GM23248 (cell line): ENCODE measurements at regions not wholly inside any gene's neighbourhood (a gene's known extent, or its start where the extent isn't known, plus 50 kb on each side); places are given as distances from the start of the nearest gene placed in this dataset.
A peak's percentile ranks its signal among the peaks of the same experiment; 100 is the strongest.

Source experiments
- DNase-seq: peaks from one replicate; pipeline ENCODE4 v3.0.0-alpha.2; 2015
- H2AFZ ChIP-seq: fragments of 200-600 bp; sonication (generic); 2 replicates; pipeline ENCODE4 v1.6.1; 2016; ENCODE audit warnings: antibody characterized with exemption
- H3F3A ChIP-seq: fragments of 200-600 bp; sonication (generic); 2 replicates; pipeline ENCODE4 v1.6.1; 2016; ENCODE audit warnings: mild to moderate bottlenecking, antibody characterized with exemption, mixed run types; ENCODE audit not compliant: insufficient read depth
- H3K27ac ChIP-seq: fragments of 200-600 bp; sonication (generic); 2 replicates; pipeline ENCODE4 v1.5.1; 2016; ENCODE audit warnings: mild to moderate bottlenecking
- H3K27me3 ChIP-seq: fragments of 200-600 bp; sonication (generic); replicated peaks from 2 replicates; pipeline ENCODE4 v1.6.1; 2016; ENCODE audit warnings: mild to moderate bottlenecking; ENCODE audit not compliant: insufficient read depth
- H3K36me3 ChIP-seq: fragments of 200-600 bp; sonication (generic); 2 replicates; pipeline ENCODE4 v1.6.1; 2016; ENCODE audit warnings: low read depth, mild to moderate bottlenecking
- H3K4me1 ChIP-seq: fragments of 200-600 bp; sonication (generic); 2 replicates; pipeline ENCODE4 v1.6.1; 2016; ENCODE audit warnings: mild to moderate bottlenecking; ENCODE audit not compliant: insufficient read depth
- H3K4me2 ChIP-seq: fragments of 200-600 bp; sonication (generic); one replicate; pipeline ENCODE4 v1.6.1; 2016; ENCODE audit warnings: mild to moderate bottlenecking; ENCODE audit not compliant: unreplicated experiment
- H3K4me3 ChIP-seq: fragments of 200-600 bp; sonication (generic); 2 replicates; pipeline ENCODE4 v1.5.1; 2016; ENCODE audit warnings: mild to moderate bottlenecking
- H3K79me2 ChIP-seq: fragments of 200-600 bp; sonication (generic); 2 replicates; pipeline ENCODE4 v1.6.1; 2016; ENCODE audit warnings: mild to moderate bottlenecking; ENCODE audit not compliant: insufficient read depth
- H3K9ac ChIP-seq: fragments of 200-600 bp; sonication (generic); 2 replicates; pipeline ENCODE4 v1.6.1; 2016; ENCODE audit warnings: mild to moderate bottlenecking
- H3K9me2 ChIP-seq: fragments of 200-600 bp; sonication (generic); 2 replicates; pipeline ENCODE4 v1.6.1; 2016; ENCODE audit warnings: mixed run types, mild to moderate bottlenecking, moderate library complexity; ENCODE audit not compliant: insufficient read depth
- H3K9me3 ChIP-seq: fragments of 200-600 bp; sonication (generic); one replicate; pipeline ENCODE4 v1.6.1; 2017; ENCODE audit warnings: low read depth
- H4K20me1 ChIP-seq: fragments of 200-600 bp; sonication (generic); 2 replicates; pipeline ENCODE4 v1.6.0; 2016; ENCODE audit not compliant: insufficient read depth
- EZH2 ChIP-seq: fragments of 200-600 bp; sonication (generic); IDR thresholded peaks from 2 replicates; pipeline ENCODE4 v1.6.1; 2018; ENCODE audit warnings: antibody characterized with exemption, mild to moderate bottlenecking; ENCODE audit not compliant: insufficient read depth, poor library complexity, severe bottlenecking
- EZH2phosphoT487 ChIP-seq: fragments of 200-600 bp; sonication (generic); IDR thresholded peaks from 2 replicates; pipeline ENCODE4 v1.6.1; 2018; ENCODE audit warnings: antibody characterized with exemption, moderate library complexity, mild to moderate bottlenecking, low read depth; ENCODE audit not compliant: insufficient read depth
- WGBS, 2 experiments: methylation state at CpG; one replicate each; pipeline ENCODE4 v1.1.6; 2015 to 2017; ENCODE audit warnings: low lambda C conversion rate in 2 of 2, low coverage in 1 of 2; ENCODE audit errors: missing lambda C conversion rate in 2 of 2; 5-methylcytosine and 5-hydroxymethylcytosine counted together
- in situ Hi-C: fragments of 300-500 bp; cut with MboI; formaldehyde crosslinking; loops from 2 replicates; pipeline ENCODE4 v1.15.0; 2020

DNA sequence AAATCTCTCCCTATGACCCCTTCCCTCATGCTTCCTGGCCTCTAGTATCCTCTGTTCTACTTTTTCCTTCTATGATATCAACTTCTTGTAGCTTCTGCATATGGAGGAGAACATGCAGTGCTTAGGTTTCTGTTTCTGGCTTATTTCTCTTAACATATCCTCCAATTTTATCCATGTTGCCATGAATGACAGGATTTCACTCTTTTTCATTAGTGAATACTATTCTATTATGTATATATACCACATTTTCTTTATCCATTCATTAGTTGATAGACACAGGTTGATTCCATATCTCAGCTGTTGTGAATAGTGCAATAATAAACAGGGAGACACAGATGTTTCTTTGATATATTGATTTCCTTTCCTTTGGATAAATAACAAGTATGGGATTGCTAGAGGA is 123.3 kb upstream of the SESN3 start:
- TF ChIP-seq EZH2 (no peak), EZH2phosphoT487 (no peak)
- H3K9me2 ChIP-seq, result no peaks in the 10 kb centered on the region
- DNase-seq, result no peak
- H3K9me3 ChIP-seq, result no peaks in the 10 kb centered on the region
- no peak overlapping the region for H2AFZ ChIP-seq
- H3K79me2 ChIP-seq, result no peaks in the 10 kb centered on the region
- H3K9ac ChIP-seq, result no peak overlapping the region
- in situ Hi-C loops, result no loop called here
- H3F3A ChIP-seq, result no peaks in the 10 kb centered on the region
- H3K27me3 ChIP-seq, result no peaks in the 10 kb centered on the region
- H3K4me2 ChIP-seq, result no peak overlapping the region
- no peaks in the 10 kb centered on the region for H3K4me1 ChIP-seq
- no peaks in the 10 kb centered on the region for H4K20me1 ChIP-seq
- H3K4me3 ChIP-seq, result no peak overlapping the region
- H3K36me3 ChIP-seq, result no peaks in the 10 kb centered on the region
- H3K27ac ChIP-seq, result no peak overlapping the region

DNA sequence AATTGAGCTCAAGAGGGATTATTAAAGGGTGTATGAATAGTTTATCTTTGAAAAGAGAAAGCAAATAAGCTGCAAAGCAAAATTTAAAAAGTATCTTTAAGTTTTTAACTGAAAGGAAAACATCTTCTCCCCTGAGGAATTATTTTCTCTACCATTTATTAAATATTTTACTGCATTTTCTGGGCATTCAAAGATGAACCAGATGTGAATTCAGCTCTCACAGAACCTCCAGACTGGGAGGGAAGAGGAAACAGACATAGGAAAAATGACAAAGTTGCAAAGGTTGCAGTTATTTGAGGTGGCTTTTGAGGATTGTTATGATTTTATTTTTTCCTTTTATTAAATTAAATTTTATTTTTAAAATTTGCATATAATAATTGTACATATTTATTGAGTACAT is 122.7 kb upstream of the SESN3 start:
- Histone ChIP-seq H3K4me1 (no peaks in the 10 kb centered on the region), H3K9me3 (no peaks in the 10 kb centered on the region)
- in situ Hi-C loops, result no loop called here

DNA sequence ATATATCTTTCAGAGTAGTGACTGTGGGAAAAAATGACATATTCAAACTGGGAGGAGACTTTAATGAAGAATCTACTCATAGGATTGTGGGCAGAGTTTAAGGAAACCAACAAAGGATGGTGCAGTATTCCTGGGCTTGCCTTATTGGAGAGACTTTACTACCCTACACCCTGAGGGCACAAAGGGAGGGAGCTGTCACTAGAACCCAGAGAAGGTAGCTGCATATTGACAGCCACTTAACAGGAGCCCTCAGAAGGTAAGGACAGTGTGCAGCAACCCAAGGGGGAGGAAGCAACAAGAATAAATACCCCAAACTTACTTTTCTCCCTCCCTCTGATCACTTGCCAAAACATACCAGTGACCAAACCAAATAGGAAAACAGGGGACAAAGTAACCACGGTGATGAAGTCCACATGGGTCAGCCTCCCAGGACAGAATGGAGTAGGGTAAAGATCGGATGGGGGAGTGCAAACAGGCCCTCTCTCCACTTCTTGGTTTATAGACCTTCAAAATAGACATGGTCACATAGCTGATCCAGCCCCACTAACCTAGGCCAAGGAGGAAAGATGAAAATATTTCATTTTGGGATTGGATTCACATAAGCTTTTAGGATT is 121.8 kb upstream of the SESN3 start:
- Histone ChIP-seq H3F3A (no peaks in the 10 kb centered on the region), H3K4me2 (no peak overlapping the region), H3K9me2 (no peaks in the 10 kb centered on the region), H3K36me3 (no peaks in the 10 kb centered on the region), H4K20me1 (no peaks in the 10 kb centered on the region), H3K79me2 (no peaks in the 10 kb centered on the region), H3K4me3 (no peak overlapping the region), H3K4me1 (no peaks in the 10 kb centered on the region), H2AFZ (no peak overlapping the region), H3K27ac (no peak overlapping the region), H3K9ac (no peak overlapping the region), H3K9me3 (no peaks in the 10 kb centered on the region), H3K27me3 (no peaks in the 10 kb centered on the region)
- TF ChIP-seq EZH2, result no peak
- TF ChIP-seq EZH2phosphoT487, result no peak
- WGBS, 2 experiments, result 93 to 100% methylated on average over 2 of the region's 2 CpGs
- no peak for DNase-seq
- in situ Hi-C loops, result no loop called here

More for the DNA sequence above, 122.7 kb upstream of the SESN3 start:
- Histone ChIP-seq H2AFZ (no peak overlapping the region), H3K79me2 (no peaks in the 10 kb centered on the region), H3F3A (no peaks in the 10 kb centered on the region), H3K27ac (no peak overlapping the region), H3K27me3 (no peaks in the 10 kb centered on the region), H3K4me3 (no peak overlapping the region), H3K9me2 (no peaks in the 10 kb centered on the region), H4K20me1 (no peaks in the 10 kb centered on the region), H3K9ac (no peak overlapping the region), H3K36me3 (no peaks in the 10 kb centered on the region), H3K4me2 (no peak overlapping the region)
- TF ChIP-seq EZH2phosphoT487 (no peak), EZH2 (no peak)
- DNase-seq, result no peak

DNA sequence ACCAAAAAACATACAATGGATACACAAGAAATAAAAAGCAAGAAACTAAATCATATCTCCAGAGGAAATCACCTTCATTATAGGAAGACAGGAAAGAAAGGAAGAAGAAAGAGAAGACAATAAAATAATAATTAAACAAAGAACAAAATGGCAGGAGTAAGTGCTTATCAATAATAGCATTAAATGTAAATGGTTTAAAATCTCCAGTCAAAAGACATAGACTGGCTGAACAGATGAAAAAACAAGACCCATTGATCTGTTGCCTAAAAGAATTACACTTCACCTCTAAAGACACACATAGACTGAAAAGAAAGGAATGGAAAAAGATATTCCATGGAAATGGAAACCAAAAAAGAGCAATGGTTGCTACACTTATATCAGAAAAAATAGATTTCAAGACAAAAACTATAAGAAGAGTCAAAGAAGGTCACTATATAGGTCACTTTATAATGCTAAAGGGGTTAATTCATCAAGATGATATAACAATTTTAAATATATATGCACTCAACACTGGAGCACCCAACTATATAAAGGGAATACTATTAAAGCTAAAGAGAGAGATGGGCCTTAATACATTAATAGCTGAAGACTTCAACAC is 118.4 kb upstream of the SESN3 start:
- Histone ChIP-seq H3K9me2 (no peaks in the 10 kb centered on the region), H3K4me3 (no peak overlapping the region), H3K79me2 (no peaks in the 10 kb centered on the region), H2AFZ (no peak overlapping the region), H3K4me2 (no peak overlapping the region), H3K9me3 (no peaks in the 10 kb centered on the region), H3K9ac (no peak overlapping the region), H3F3A (no peaks in the 10 kb centered on the region), H4K20me1 (no peaks in the 10 kb centered on the region), H3K36me3 (no peaks in the 10 kb centered on the region), H3K4me1 (no peaks in the 10 kb centered on the region), H3K27ac (no peak overlapping the region), H3K27me3 (no peaks in the 10 kb centered on the region)
- DNase-seq, result no peak
- in situ Hi-C loops, result loop anchor here (10.0 kb wide), 1 partner anchor 55 kb away; no protein-coding TSS in a partner anchor
- TF ChIP-seq EZH2 (no peak), EZH2phosphoT487 (no peak)

- DNase-seq, result peak; percentile 14
- Histone ChIP-seq H3K27ac (no peak overlapping the region), H3K9me2 (no peaks in the 10 kb centered on the region), H3K9ac (no peak overlapping the region), H3K4me2 (no peak overlapping the region), H3K4me1 (no peaks in the 10 kb centered on the region), H3F3A (no peaks in the 10 kb centered on the region), H3K36me3 (no peaks in the 10 kb centered on the region), H3K27me3 (no peaks in the 10 kb centered on the region), H3K4me3 (no peak overlapping the region), H2AFZ (no peak overlapping the region), H4K20me1 (no peaks in the 10 kb centered on the region), H3K79me2 (no peaks in the 10 kb centered on the region), H3K9me3 (no peaks in the 10 kb centered on the region)
- TF ChIP-seq EZH2 (no peak), EZH2phosphoT487 (no peak)
- 63 to 80% methylated on average over 1 of the region's 1 CpG for WGBS, 2 experiments
- in situ Hi-C loops, result loop anchor here (10.0 kb wide), 1 partner anchor 59 kb away; no protein-coding TSS in a partner anchor
Observed at GRCh38 chr11:95346265-95346664, 115.3 kb upstream of the SESN3 start.
